RPMI7951 (cell line): ENCODE measurements at regions not wholly inside any gene's neighbourhood (a gene's known extent, or its start where the extent isn't known, plus 50 kb on each side); places are given as distances from the start of the nearest gene placed in this dataset.
A peak's percentile ranks its signal among the peaks of the same experiment; 100 is the strongest.

Source experiments
- DNase-seq: peaks from one replicate; pipeline ENCODE4 v3.0.0-alpha.2; 2012; ENCODE audit warnings: low read depth

DNA sequence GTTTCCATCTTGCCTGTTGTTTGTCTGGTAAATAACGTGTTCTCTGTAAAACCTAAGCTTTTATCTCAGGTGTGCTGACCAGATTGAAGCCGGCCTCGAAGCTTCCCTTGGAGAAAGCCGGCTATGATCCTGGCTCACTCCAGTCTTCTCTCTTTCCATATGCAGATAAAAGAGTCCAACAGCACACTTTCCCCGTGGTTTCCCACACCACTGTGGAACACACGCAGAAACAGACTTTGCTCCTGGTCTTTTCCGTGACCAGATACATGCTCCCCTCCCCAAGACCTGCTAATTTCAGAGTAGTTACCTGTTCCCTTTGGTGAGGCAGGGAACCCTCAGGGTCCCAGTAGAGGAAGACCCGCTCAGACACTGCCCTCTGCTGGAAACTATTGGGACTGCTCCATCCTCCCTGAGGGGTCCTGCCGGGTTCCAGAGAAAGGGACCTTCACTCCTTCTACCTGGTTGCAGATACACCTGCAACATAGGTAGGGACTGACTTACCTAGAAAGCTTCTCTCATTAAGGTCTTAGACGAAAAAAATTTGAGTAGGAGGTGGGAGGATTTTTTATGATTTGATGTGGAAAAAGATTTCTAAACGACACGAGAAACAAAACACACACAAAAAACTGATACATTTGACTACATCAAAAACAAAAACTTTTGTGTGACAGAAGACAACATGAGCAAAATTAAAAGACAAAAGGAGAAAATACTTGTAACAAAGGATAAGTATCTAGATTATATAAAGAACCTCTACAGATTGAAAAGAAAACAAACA is 415.4 kb upstream of the CCDC196 start:
- DNase-seq: peak; percentile 9

DNA sequence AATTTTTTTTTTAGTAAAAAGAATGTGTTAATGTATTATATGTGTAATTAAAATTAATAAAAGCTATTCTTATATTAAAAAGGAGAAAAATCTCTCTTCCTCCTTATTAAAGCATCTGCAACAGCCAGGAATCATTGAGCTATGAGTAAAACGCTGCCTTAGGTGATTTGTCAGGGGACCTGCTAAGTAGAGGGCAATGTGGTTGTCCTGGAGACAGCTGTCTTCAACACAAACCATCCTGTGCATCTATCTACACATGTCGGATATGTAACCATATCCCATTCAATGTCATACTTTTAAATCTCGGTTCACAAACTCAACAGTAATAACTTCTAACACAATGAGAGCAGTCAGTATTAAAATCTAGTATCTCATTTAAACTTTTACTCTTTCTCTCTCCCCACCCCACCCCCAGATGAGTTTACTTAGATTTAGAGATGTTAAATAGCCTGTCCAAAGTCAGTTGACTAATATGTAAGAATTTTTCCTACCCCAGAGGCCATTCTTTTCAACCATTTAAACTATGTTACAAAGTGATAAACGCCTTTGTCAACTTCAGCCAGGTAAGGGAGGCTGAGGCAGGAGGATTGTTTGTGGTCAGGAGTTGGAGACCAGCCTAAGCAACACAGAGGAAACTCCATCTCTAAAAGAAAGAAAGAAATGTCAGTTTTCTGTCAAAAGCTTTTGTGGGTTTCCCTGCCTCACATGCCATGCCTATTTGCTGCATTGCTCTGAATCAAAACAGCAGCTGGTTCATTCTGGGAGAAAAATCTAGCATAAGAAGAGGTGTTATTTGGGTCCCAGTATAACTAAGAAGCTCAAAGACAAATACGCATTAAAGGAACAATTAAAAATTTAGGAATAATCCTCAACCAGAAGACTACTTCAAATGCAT is 413.7 kb upstream of the CCDC196 start:
- no peak for DNase-seq

DNA sequence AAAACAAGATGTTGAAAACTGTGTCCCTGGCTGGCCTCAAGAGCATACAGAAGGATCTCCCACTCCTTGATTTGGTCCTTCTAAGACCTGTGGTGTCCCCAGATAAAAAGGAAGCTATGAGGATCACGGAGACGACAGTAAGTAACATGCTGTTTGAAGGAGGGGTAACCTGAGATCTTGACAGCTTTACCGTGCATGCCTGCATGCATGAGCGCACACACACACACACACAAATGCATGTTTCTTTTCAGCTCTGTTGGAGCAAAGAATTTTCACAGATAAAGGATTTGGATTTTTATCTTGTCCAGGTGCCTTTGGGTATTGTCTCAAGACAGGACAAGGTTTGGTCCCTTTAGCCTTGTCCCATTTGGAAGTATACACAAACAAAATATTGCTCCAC is 411.6 kb upstream of the CCDC196 start:
- no peak for DNase-seq

DNA sequence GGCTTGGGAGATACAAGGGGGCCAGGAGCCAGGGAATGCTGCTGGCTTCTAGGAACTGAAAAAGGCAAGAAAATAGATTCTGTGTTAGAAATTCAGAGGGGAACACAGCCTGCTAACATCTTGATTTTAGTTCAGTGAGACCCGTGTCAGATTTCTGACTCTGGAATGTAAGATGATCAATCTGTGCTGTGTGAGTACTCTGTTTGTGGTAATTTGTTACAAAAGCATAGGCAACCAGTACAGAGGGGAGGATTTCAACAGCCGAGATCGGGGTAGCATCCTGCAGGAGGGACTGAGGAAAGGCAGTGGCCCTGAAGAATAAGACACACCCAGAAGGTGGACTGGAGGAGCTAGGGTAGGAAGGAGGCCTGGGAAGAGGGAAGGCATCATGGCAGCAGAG is 410.0 kb upstream of the CCDC196 start:
- no peak for DNase-seq

DNA sequence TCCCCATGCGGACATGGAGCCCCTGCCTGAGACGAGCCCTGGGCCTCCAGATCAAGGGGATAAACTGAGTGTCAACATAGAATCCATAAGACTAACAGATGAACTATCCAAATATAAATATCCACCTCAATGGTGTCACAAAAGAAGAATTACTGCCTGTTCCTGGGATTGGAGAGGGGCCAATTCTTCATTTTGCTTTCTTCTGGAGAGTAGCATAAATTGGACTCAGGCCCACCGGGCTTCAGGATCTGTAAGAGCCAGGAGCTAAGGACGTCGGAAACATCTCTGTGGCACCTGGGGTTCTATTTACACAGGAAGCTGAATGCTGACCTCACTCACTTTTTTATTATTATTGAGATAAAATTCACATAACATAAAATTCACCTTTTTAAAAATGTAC is 408.2 kb upstream of the CCDC196 start:
- DNase-seq: no peak

DNA sequence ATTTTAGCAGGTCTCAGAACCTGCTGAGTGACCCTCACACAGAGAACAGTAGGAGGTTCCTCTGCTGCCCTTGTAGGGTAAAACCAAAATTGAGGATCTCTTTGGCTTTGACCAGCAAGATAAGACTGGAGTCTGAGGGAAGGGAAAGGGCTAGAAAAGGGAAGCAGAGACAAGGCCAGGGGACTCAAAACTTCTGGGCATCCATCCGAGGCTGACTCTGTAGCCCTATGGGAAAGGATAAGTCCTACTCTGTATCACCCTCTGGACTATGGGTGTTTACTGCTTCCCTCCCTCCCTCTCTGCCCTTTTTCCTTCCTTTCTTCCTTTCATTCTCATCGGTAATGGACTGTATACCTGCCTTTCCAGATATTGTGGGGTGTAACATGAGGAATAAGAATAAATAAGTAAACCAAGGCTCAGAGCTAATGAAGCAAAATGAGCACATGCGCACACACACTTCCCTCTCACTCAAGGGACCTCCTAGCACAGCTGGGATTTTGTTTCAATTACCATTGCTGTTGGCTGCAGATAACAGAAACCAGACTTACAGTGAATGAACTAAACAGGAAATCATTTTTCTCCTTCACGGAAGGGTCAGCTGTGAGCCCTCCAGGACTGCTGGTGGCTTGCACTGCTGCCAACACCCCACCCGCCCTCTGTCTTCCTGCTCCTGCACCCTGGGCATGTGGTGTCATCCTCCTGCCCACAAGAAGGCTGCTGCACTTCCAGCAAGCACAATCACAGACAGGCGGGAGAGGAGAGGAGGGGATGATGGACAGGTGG is 404.4 kb upstream of the CCDC196 start:
- DNase-seq: peak; percentile 13

DNA sequence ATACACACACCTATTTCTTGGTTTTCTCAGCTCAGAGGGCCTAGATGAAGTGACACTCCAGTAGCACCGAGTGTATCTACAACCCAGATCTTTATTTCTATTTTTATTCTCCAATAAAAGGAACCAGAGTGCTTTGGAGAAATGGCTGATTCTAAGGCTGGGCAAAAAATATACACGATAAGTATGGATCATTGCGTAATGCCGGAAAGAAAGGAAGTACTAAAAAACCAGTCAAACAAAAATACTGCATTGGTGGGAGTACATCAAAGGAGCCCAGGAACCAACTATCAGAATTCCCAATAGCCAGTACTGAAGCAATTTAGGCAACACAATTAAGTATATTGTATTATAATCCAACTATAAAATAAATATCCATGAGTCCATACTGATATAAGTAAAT is 400.9 kb upstream of the CCDC196 start:
- DNase-seq: no peak

DNA sequence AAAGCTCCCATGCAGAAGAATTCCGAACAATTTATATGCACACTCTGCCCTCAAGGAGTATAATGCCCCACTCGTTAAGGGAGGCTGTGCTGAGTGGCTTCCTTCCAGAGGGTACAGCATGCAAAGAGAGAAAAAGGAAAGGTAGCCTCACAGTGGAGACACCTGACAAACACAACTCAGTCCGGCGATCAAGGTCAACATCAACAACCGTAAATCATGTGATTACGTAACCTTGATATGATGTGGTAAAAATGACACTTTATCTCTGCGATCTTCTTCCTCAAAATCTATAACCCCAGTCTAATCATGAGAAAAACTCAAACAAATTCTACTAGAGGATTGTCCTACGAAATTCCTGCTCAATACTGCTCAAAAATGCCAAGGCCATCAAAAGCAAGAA is 400.5 kb upstream of the CCDC196 start:
- no peak for DNase-seq

DNA sequence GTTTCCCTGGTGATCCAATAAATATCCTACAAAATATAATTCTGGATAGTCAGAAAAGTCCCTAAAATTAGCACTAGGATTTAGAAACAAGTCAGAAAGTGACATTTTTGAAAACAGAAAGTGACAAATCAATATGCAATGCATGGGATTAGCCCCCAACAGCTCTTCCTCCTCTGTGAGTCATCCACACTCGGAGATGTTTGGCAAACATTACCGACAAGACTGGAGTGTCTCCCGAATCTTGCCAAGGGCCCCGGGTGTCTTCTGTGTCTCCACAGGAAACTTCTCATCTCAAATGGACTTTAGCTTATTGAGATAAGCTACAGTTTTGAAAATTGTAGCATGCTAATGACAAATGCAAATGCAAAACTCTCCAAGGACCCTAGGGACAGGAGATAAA is 398.9 kb upstream of the CCDC196 start:
- no peak for DNase-seq

DNA sequence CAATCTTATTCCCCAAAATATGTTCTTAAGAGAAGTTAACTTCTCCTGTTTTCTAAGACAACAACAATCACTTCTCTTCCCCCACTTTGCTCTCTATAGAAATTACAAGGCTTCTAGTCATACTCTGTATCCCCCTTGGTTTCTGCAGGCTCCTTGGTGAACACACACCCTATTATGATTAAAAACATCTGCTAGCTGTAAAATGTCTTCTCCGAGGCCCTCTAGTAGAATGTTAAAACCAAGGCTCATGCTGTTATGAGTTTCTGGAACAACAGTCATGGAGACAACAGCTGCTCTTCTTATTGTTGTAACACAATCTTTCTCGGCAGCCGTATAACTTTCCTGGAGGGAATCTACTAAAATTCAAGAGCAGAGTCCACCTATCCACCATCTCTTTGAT is 397.5 kb upstream of the CCDC196 start:
- no peak for DNase-seq

DNA sequence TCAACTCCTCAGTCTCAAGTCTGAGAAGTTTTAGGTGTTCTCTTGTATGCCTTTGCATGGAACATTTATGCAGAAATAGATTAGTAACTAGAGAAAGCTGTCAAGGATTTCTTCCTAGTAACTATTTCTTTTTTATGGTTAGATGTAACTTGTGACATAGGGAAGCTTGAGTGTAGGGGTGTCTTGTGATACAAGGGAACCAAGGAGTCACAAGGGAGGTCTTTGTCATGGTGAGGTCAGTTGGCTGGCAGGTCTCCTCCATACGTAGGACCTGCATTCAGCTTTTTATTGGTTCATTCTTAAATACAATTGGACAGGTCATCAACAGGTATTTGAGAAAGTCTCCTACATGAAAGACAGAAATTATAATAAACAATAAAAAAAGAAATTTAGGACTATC is 394.0 kb upstream of the CCDC196 start:
- no peak for DNase-seq

DNA sequence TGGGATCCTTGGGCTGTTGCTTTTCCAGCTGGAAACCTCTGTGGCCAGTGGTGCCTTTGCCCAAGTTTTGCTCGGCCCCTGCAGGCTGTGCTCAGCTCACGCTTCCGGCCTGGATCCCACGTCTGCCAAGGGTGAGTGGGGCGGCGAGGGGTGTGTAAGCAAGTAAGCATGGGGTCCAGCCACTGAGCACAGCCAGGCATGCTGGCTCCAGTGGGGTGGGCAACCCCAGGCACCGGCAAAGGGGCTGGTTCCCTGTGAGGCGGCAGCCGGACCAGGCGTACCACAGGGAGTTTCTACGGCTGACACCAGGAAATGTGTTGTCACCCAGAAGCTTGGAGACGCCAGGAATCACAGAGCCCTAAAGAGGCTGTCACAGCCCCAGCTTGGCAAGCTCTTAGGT is 393.4 kb upstream of the CCDC196 start:
- DNase-seq: no peak

DNA sequence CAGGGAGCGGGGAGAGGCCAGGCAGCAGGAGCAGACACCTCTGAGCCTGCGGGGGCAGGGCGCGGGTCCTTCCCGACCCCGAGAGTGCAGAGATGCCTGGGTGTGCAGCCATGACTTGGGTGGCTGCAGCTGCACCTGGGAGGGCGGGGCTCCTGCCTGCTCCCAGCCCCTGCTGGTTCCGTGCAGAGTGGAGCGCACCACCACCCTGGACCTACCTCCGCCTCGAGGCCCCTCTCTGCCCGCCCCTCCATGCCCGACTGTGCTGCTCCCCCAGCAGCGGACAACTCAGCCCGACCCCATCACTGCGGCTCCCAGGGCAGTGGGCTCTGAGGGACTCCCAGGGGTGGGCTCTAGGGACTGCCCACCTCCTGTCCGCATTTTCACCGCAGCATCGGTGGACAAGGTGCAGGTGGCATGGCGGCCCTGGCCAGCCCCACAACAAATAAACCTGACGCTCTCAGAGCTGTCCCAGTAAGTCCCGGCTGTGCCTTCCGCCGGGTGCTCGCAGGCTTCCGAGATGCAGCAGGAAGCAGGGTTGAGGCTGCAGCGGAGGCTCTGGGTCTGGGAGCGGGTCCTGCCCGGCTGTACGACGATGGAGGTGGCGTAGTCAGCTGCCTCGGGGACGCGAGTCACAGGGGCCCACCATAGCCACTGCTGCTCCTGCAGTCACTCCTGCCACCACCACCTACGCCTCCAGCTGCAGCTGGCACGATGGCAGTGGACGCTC is 392.0 kb upstream of the CCDC196 start:
- no peak for DNase-seq

DNA sequence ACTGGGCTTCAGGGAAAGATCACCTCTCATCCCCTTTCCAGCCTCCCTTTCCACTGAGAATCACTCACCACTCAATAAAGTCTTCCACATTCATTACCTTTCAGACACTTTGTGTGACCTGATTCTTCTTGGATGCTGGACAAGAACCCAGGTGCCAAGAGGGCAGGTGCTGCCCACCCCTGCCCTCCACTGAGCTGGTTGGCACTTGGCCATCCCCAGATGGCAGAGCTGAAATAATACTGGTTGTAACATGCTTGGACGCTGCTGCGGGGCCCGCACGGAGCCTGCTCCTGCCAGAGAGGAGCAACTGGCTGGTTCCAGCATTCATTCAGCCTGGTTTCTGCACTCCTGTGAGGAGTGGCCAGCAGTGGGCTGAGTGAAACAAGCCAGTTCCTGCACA is 386.7 kb upstream of the CCDC196 start:
- no peak for DNase-seq

DNA sequence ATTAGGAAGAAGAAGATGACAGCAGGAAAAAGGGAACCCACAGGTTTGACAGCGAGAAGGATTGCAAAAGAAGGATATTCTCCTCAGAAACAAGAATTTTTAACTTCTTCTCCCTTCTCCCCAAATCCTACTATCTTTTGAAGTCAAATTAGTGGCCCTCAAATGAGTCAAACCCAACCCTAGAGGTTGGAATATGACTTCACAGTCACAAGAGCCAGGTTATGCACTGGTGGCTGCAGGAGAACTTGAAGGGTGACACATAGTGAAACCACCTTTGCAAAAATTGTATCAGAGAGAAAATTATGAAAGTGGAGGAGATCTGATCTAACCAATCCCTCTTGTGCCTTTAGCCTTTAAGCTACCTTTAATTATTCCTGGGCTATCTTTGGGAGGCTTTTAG is 386.2 kb upstream of the CCDC196 start:
- DNase-seq: no peak

DNA sequence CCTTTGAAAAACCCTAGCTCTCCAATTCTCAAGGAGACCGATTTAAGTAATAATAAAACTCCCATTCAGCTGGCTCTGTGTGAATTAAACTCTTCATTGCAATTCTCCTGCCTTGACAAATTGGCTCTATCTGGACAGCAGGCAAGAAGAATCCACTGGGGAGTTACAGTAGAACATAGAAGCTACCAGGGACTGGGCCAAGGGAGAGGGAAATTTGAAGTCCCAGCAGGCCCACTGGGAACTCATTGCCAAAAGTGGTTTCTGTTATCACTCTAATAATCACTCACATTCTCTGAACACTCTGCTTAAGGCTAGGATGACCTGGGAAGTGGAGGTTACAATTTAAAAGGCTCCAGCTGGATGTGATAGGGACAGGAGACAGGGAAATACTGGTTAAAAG is 384.5 kb upstream of the CCDC196 start:
- no peak for DNase-seq

DNA sequence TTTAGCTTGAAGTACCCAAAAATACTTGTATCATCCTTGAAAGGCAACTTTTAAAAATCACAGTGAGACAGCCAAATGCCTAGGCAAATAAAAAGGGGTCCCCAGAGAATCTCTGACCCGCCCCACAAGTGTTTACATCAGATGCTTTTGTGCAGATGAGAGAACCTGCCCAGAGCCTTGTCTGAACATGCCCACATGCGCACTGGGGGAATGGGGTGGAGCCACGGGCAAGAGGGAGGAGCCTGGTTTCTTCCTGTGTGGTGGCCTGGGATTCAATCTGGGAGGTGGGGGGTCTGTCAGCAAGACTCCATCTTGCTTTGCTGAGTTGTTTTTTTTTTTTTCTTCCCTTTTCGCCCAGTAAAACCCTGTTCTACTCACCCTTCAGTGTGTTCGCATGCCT is 381.7 kb upstream of the CCDC196 start:
- no peak for DNase-seq

DNA sequence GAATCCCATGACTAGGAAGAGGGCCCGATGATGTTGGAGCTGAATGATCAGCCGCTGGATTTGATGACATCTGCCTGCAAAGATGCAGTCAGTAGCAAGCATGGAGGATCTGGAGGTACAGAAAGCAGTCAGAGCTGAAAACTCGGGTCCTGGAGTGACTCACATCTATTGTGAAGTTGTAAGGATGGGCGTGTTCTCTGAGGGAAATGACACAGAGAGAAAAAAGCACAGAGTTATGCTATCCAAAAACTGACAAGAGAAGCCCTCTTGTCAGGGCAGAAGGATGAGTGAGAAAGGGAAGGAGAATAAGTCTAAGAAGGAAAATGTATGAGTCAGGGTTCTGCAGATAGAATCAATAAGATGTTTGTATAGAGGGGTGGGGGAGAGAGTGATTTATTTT is 380.4 kb upstream of the CCDC196 start:
- peak; percentile 1 for DNase-seq

DNA sequence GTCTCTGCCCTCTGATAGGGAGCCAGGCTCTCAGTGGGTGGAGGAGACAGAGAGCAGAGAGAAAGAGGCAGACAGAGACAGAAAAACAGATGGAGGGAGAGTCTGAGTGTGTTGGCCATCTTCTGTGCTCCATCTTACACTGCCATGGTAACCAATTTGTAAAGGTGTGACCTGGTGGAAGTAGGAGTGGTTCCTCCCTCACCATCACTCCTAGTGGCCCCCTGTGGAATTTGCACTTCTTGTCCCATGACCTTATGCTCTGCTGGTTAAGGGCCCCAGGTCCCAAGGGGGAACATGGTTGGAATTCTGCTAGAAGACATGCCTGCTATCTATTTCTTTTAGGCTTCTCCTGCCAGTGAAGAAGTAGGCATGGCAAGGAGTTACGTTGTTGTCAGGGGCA is 376.7 kb upstream of the CCDC196 start:
- no peak for DNase-seq

DNA sequence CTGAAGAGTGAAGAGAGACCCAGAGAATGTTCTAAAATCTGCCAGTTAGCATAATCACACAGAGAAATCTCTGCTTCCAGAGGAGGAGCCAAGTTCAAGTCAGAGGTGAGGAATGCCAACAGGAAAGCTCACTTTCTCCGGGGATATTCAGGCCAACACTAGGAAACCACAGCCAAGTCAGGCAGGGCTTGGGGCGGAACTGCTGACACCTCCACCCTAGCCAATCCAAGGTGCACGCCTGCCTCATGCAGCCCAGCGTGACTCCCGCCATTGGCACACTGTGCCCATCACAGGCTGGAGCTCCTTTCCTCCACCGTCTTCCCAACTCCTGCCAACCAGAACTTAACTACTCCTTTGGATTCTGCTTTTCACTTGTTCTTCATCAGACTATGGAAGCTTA is 374.3 kb upstream of the CCDC196 start:
- DNase-seq: no peak

DNA sequence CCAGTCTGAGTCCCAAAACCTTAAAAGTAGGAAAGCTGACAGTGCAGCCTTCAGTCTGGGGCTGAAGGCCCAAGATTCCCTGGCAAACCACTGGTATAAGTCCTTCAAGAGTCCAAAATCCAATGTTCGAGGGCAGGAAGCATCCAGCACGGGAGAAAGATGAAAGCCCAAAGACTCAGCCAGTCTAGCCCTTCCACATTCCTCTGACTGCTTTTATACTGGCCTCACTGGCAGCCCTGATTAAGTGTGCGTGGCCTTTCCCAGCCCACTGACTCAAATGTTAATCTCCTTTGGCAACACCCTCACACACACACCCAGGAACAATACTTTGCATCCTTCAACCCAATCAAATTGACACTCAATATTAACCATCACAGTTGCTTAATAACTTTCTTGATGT is 372.1 kb upstream of the CCDC196 start:
- no peak for DNase-seq
